HG03095 (cell line): ENCODE measurements at regions not wholly inside any gene's neighbourhood (a gene's known extent, or its start where the extent isn't known, plus 50 kb on each side); places are given as distances from the start of the nearest gene placed in this dataset.
"Not testable (repeated sequence)": the region's sequence is repeated elsewhere in the genome, so short reads cannot be mapped to it uniquely, and the experiment has no call there.

ENCODE experiments used
- ATAC-seq: cut with Tn5 transposase; IDR thresholded peaks from one replicate; pipeline ENCODE4 v1.9.1; 2021; ENCODE audit warnings: moderate library complexity; ENCODE audit not compliant: unreplicated experiment

DNA sequence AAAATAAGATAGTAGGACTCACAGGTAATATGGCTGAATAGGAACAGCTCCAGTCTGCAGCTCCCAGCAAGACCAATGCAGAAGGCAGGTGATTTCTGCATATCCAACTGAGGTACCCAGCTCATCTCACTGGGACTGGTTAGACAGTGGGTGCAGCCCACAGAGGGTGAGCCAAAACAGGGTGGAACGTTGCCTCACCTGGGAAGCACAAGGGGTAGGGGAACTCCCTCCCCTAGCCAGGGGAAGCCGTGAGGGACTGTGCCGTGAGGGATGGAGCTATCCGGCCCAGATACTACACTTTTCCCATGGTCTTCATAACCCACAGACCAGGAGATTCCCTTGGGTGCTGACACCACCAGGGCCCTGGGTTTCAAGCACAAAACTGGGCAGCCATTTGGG lies 114.8 kb upstream of the GNAI1 start:
- not testable (repeated sequence) for ATAC-seq

DNA sequence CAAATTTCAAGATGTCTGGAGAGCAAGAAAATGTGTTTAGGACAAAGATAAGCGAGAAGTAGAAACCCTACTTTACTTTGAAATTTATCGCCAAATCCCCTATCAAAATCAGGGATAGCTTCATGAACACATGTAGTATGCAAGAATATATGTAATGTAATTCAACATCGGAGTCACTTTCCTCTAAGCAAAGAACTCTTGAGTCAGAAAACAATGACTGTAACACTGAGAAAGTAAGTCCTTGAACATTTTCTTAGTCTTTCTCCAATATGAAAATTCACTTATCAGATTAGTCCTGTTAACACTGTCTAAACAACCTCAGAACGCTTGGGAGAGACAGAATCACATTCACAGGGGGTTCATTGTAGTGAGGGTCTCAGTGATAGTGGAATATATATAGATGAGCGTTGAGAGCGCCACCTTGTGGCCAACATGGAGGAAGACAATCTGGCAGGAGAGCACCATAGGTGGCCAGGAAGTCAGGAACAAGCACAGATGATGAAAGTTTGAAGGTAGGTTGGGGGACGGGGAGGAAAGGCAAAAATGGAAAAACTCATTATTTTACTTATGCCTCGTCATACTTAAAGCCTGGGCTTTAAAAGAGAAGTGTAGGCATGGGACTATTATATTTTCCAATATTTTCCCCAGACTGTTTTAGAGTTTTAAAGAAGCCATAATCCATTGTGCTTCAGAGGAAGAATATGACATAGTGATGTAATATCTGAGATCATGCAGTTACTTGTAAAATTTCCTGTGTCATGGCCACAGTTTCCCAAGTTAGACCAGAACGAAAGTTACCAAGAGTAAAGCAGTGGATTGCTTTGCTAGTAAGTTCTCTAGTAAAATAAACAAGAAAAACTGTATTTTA lies 115.5 kb upstream of the GNAI1 start:
- ATAC-seq: peak; percentile 95

DNA sequence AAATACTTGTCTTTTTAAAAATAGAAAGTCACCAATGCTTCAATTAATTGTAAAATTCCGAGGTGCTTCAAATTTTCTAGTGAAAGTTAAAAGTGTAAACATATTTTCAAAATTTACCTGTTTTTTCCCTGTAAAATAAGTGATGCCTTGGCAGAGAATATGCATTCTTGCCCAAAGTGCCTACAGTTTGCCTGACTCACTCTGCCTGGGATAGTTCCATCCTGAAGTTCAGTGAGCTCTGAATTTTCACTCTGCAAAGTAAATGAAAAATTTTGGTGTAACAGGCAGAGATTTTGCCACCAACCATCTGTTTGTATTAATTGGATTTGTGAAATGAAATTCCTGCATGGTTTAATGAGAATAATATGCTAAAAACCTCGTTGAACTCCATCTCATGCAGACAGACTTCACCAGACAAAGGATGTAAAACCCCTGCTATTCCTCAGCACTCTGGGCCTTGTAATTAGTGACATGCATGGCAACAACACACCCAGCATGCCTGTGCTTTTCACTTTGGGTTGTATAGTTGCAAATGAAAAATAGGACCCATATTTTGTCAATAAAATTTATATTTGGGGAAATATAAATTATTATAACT lies 117.4 kb upstream of the GNAI1 start:
- no peak for ATAC-seq

DNA sequence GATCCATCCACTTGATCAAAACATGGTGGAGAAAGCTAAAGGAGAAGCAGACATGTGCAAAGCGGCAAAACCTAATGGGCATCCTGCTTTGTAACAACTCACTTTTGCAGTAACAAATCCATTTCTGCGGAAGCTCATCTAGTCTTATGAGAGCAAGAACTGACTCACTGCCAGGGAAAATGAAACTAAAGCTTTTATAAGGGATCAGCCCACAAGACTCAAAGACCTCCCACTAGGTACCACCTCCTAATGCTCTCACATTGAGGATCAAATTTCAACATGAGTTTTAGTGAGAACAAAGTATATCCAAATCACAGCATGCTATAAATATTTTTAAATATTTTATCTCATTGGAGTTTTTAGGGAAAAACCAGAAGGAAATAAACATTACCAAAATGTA lies 120.1 kb upstream of the GNAI1 start:
- ATAC-seq: no peak

DNA sequence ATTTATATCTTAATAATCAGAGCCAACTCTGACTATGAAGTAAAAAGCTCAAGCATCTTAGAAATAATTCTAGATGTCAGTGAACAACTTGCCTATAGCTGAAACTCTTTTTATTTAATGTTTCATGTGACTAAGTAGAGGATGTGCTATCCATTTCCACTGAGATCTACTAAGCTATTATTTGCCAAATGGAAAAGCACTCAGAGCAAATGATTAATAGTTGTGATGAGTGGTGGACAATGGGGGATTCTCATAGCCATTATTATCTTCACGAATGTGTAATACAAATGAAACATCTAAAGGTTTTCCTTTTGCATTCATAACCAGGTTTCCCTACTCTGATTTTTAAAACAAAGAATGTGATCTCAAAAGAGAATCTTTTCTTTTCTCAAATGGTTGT lies 126.6 kb upstream of the GNAI1 start:
- ATAC-seq: no peak

DNA sequence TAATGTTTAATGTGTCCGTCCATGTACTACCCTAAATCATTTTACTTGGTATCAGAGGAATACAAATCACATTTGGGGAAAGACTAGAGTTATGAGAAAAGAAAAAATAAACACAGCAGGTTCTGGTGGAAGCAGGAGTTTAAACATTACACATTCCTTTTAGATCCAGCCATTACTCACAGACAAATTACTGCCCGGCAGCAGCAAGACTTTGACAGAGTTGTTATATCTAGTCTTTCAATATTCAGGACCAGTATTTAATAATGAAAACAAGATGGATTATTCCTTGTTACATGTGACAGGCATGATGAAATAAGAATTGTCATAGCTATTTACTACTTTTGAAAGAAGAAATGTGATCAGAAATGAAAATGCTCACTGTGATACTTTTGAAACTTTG lies 131.8 kb upstream of the GNAI1 start:
- ATAC-seq: no peak

DNA sequence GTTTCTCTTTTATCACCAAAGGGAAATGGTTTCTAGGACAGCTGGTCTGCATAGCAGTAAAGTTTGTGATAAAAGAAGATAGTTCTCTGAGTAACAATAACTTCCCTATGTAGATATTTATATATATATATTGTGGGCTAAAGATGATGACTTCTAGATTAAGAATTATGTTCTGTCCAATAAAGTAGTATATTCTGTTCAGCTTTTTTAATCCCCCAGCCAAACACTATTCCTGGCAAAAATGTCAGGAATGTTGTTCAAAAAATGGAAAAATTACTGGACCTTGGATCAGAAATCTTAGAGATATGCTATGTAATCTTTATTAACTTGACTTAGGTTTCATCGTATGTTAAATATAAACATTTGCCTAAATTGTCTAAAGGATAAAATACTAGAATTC lies 136.3 kb upstream of the GNAI1 start:
- ATAC-seq: no peak

DNA sequence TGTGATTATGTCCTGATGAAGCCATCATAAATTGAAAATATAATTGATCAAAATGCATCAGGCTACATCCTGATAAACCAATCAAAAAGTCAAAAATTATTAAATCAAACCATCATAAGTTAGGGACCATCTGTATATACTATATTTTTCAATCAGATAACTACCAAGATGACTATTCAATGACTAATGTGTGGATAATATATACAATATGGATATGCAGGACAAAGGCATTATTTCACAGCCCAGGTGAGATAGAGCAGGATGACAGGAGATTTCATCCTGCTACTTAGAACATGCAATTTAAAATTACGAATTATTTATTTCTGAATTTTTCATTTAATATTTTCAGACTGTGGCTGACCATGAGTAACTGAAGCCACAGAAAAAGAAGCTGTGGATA lies 137.3 kb upstream of the GNAI1 start:
- ATAC-seq: no peak

DNA sequence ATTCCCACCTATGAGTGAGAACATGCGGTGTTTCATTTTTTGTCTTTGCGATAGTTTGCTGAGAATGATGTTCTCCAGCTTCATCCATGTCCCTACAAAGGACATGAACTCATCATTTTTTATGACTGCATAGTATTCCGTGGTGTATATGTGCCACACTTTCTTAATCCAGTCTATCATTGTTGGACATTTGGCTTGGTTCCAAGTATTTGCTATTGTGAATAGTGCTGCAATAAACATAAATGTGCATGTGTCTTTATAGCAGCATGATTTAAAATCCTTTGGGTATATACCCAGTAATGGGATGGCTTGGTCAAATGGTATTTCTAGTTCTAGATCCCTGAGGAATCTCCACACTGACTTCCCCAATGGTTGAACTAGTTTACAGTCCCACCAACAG lies 138.9 kb upstream of the GNAI1 start:
- ATAC-seq: not testable (repeated sequence)

DNA sequence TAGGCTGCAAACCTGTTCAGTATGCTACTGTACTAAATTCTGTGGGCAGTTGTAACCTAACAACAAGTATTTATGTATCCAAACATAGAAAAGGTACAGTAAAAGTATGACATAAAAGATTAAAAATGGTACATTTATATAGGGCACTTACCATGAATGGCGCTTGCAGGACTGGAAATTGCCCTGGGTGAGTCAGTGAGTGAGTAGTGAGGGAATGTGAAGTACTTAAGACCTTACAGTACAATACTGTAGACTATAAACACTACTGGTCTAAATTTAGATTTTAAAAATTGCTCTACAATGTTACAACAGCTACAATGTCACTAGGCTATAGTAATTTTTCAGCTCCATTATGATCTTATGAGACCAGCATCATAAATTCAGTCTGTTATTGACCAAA lies 146.0 kb upstream of the GNAI1 start:
- no peak for ATAC-seq

DNA sequence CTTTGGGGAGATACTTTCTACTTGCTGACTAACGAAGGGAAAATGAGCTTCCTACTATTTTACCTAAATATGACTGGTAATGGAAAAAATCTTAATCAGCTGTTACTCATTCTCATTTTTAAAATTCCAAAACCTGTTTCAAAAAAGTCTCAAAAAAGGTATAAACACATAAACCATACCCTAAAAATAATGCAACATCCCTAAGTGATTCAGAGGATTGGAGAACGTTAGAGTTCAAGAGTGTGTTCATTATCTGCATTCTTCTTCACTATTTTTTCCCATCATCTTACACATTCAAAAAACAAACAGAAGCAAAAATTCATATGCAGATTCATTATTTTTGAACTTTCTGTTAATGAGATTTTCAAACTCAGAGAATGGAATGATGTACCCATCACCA lies 150.4 kb upstream of the GNAI1 start:
- no peak for ATAC-seq

DNA sequence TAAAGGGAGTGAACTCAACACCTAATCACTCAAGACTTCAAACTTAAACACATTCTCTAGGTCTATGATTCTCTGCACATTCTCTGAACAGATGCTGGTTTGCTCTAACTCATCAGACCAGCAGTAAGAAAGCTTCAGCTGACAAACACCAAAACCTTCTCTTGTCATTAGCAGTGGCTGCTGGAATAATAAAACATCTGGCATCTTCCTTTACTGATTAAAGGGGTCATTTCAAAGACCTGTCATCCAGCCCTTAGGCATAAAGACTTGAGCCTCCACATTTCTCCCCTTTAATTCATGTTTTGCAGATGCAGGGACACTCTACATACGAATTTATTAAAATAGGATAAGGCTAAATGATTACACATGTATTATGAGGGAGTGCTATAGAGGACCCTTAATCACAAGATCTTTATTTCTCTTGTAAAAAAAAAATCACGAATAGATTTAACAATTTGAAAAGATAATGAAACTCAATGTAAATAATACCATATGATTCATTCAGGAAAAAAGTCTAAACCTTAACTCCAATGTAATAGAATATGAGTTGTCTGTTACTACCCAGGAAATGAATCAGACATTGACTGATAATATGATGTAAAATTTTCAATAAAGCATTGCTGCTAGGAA lies 152.4 kb upstream of the GNAI1 start:
- no peak for ATAC-seq

DNA sequence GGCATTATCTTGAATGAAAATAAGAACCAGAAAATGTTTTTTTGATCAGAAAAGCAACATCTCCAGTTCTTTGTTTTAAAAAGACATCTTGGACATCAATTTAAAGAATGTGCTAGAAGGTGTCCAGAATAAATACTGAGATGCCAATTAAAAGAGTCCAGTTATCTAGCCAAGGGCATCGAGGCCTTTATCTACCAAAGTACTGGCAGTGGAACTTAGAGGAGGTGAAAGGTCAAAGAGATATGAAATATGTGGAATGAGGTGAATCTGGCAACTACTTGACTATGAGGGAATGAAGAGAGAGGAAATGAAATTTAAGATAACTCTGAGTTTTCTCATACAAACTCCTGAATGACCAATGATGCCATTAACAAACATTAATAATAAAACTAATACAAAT lies 154.3 kb upstream of the GNAI1 start:
- ATAC-seq: no peak

DNA sequence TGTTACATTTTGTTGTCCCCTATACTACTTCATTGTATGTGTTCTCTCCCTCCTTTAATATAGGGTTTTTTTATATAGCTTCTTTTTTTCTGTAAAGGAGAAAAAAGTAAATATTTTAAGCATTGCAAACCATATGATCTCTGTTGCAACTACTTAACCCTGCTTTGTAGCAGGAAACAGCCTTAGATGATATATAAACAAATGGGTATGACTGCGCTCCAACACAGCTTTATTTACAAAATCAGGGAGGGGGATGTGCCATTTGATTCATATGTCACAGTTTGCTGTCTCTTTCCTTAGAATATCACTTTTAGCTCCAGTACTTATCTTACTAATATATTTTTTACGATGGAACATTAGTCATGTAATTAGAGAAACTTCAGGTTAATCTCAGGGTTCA lies 155.2 kb upstream of the GNAI1 start:
- ATAC-seq: no peak

DNA sequence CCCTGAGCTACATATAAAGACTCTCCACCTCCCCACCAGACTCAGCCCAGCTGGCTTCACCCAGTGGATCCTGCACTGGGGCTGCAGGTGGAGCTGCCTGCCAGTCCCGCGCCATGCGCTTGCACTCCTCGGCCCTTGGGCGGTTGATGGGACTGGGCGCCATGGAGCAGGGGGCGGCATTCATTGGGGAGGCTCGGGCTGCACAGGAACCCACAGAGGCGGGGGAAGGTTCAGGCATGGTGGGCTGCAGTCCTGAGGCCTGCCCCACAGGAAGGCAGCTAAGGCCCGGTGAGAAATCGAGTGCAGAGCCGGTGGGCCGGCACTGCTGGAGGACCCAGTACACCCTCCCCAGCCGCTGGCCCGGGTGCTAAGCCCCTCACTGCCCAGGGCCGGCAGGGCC lies 157.2 kb upstream of the GNAI1 start:
- ATAC-seq: no peak

DNA sequence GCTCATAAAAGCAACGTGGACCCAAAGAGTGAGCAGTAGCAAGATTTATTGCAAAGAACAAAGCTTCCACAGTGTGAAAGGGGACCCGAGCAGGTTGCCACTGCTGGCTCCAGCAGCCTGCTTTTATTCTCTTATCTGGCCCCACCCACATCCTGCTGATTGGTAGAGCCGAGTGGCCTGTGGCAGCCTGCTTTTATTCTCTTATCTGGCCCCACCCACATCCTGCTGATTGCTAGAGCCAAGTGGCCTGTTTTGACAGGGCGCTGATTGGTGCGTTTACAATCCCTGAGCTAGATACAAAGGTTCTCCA lies 158.0 kb upstream of the GNAI1 start:
- not testable (repeated sequence) for ATAC-seq

DNA sequence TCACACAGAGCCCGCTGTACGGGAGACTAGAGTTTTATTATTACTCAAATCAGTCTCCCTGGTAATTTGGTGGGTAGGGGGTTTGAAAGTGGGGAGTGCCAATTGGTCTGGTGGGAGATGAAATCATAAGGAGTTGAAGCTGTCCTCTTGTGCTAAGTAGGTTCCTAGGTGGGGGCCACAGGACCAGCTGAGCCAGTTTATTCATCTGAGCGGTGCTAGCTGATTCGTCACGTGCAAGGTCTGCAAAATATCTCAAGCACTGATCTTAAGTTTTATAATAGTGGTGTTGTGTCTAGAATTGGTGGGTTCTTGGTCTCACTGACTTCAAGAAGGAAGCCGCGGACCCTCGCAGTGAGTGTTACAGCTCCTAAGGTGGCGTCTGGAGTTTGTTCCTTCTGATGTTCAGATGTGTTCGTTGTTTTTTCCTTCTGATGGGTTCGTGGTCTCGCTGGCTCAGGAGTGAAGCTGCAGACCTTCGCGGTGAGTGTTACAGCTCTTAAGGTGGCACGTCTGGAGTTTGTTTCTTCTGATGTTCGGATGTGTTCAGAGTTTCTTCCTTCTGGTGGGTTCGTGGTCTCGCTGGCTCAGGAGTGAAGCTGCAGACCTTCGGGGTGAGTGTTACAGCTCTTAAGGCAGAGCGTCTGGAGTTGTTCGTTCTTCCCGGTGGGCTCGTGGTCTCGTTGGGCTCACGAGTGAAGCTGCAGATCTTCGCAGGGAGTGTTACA lies 158.5 kb upstream of the GNAI1 start:
- not testable (repeated sequence) for ATAC-seq

DNA sequence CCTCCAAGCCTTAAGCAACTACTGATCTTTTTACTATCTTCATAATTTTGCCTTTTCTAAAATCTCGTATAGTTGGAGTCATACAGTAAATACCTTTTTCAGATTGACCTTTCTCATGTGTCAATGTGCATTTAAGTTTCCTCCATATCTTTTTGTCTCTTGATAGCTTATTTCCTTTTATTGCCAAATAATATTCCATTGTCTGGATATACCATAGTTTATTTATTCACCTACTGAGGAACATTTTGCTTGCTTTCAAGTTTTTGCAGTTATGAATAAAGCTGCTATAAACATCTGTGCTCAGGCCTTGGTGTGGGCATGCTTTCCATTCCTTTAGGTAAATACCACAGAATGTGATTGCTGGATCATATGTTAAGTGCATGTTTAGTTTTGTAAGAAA lies 161.2 kb upstream of the GNAI1 start:
- ATAC-seq: no peak

DNA sequence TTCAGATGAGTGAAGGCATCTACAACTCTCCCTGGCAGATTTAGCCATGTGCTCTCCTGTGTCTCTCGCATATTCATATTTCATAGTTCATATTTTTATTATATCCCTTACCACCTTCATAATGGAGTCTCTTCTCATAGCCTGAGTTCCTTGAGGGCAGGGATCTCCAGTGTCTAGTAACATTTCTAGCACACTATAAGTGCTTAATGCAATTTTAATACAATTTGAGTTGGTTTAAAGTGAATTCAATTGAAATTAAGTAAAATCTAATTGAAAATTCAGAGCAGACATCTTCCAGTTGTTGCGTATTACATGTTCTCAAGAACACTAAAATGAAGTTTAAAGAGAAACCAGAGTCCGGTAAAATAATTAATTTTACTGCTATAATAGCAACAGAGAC lies 163.6 kb upstream of the GNAI1 start:
- ATAC-seq: no peak

DNA sequence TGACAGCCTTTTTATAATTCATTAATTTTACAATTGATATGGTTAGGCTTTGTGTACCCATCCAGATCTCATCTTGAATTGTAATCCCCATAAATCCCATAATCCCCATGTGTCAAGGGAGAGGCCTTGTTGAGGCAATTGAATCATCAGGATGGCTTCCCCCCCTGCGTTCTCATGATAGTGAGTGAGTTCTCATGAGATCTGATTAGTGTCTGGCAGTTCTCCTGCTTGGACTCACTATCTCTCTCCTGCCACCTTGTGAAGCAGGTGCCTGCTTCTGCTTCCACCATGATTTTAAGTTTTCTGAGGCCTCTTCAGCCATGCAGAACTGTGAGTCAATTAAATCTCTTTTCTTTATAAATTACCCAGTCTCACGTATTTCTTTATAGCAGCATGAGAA lies 165.7 kb upstream of the GNAI1 start:
- no peak for ATAC-seq

DNA sequence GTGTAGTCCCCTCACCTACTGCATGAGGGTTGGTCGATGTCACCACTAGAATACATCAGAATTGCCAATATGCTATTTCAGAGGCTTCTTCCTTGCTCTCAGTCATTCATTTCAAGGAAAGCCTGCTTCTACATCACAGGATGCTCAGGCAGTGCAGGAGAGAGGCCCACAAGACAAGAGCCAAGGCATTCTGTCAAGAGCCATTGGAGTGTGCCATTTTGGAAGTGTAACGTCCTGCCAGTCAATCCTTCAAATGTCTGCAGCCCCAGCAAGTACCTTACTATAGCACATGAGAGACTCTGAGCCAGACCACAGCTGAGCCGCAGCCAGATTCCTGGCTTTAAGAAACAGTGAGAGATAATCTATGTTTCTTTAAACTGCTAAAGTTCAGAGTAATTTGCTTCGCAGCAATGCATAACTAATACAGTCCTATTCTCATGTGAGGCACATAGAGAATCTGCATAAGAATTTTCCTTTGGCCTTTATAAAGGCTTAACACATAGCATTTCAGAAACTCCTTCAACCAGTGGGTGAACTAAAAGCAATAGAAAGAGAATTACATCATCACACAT lies 166.5 kb upstream of the GNAI1 start:
- ATAC-seq: no peak
